ENCODE measurements at regions not wholly inside any gene's neighbourhood (a gene's known extent, or its start where the extent isn't known, plus 50 kb on each side); places are given as distances from the start of the nearest gene placed in this dataset.
"Not testable (repeated sequence)": the region's sequence is repeated elsewhere in the genome, so short reads cannot be mapped to it uniquely, and the experiment has no call there.

DNA sequence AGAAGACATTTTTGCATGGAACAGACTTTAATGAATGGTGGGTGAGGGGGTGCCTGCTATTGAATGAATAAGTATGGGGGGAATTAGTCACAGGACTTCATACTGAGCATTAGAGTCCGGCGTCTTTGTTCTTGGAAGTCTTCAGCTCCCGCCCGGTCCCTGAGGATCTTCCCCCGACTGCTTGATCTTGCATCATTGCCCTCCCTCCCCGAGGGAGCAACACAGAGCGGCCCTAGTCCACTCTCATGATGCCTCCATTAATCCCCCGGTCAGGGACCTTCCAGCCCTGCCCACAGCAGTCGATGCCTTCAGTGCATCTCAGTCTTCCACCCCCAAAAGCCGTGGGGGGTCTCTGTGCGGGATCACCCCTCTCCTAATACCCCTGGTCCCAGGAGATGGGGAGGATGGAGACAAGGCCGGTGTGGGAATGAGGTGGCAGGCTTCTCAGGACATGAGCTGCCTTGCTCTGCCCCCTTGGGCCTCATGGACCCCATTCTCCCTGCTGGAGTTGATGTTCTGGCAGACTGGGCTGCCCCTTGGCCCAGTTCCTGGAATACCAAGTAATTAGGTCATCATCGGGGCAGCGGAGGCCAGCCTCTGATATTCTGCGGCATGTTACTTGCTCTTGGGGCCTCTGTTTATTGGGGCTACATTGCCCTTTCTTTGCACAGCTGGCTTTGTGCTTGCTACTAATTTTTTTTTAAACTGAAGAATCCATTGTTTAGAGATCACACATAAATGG, 110.5 kb upstream of the PLGLB2 start:
- not testable (repeated sequence) for H3K79me2 ChIP-seq (ENCODE audit: insufficient read depth, low read depth); H3K9ac ChIP-seq; H3K27ac ChIP-seq; H3K27me3 ChIP-seq (ENCODE audit: insufficient read depth, low read depth); H4K20me1 ChIP-seq (ENCODE audit: insufficient read depth); H3K4me2 ChIP-seq; H2AFZ ChIP-seq (ENCODE audit: low read depth); H3K36me3 ChIP-seq (ENCODE audit: insufficient read depth); H3K4me1 ChIP-seq (ENCODE audit: low read depth, poor library complexity, severe bottlenecking); H3K4me3 ChIP-seq (IDR thresholded peaks at IDR 0.05; ENCODE audit: insufficient read depth, low read depth, low read length)

DNA sequence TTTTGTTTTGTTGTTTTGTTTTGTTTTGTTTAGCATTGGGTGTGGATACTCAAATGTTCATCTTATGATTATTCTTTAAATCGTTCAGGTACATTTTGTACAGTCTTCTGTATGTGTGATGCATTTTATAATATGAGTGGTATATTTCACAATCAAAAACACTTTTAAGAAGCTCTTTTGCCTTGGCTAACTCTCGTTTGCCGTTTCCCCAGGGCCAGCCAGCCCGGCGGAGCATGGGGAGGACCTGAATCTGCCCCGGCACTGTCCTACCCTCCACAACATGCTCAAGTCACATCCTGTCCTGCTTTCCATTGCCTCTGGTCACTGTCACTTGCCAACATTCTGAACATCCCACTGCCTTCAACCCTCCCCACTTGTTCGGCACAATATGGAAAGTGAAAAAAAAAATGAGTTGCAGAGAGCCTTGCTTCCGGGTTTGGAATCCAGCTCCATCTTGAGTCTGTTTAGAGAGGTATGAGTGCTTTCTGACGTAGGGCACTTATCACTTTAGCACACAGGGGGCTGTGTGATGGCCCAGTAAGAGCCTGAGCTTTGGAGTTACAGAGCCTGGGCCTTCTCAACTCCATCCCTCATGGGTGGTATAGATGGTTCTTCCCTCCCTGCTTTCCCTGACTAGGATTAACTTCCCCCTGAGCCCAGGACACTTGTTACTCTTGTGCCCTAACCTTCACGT, 109.6 kb upstream of the PLGLB2 start:
- H4K20me1 ChIP-seq (ENCODE audit: insufficient read depth); H3K4me3 ChIP-seq (IDR thresholded peaks at IDR 0.05; ENCODE audit: insufficient read depth, low read depth, low read length); H3K27ac ChIP-seq; H3K27me3 ChIP-seq (ENCODE audit: insufficient read depth, low read depth); H3K79me2 ChIP-seq (ENCODE audit: insufficient read depth, low read depth); H3K4me1 ChIP-seq (ENCODE audit: low read depth, poor library complexity, severe bottlenecking); H3K4me2 ChIP-seq; H2AFZ ChIP-seq (ENCODE audit: low read depth); H3K36me3 ChIP-seq (ENCODE audit: insufficient read depth); H3K9ac ChIP-seq: not testable (repeated sequence)

DNA sequence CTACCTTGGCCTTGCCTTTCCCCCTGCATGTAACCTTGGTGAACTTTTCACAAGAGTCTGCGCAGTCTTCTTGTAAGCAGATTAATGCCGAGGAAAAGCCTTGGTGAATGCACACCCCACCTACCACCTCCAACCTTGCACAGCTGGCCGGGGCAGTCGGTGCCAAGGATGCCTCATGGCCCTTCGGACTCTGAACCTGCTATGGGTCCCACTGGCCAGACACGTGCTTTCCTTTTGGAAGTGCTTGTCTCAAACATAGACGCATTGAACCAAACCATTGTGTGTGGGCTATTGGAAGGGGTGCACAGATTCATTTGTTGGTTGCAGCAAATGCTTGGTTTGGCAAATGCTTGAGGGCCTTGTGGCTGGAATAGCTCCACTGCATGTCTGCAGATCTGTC, 109.0 kb upstream of the PLGLB2 start:
- H3K4me3 ChIP-seq (IDR thresholded peaks at IDR 0.05; ENCODE audit: insufficient read depth, low read depth, low read length); H4K20me1 ChIP-seq (ENCODE audit: insufficient read depth); H3K36me3 ChIP-seq (ENCODE audit: insufficient read depth); H3K4me1 ChIP-seq (ENCODE audit: low read depth, poor library complexity, severe bottlenecking); H3K9ac ChIP-seq; H3K27ac ChIP-seq; H3K79me2 ChIP-seq (ENCODE audit: insufficient read depth, low read depth); H2AFZ ChIP-seq (ENCODE audit: low read depth); H3K27me3 ChIP-seq (ENCODE audit: insufficient read depth, low read depth); H3K4me2 ChIP-seq: not testable (repeated sequence)

DNA sequence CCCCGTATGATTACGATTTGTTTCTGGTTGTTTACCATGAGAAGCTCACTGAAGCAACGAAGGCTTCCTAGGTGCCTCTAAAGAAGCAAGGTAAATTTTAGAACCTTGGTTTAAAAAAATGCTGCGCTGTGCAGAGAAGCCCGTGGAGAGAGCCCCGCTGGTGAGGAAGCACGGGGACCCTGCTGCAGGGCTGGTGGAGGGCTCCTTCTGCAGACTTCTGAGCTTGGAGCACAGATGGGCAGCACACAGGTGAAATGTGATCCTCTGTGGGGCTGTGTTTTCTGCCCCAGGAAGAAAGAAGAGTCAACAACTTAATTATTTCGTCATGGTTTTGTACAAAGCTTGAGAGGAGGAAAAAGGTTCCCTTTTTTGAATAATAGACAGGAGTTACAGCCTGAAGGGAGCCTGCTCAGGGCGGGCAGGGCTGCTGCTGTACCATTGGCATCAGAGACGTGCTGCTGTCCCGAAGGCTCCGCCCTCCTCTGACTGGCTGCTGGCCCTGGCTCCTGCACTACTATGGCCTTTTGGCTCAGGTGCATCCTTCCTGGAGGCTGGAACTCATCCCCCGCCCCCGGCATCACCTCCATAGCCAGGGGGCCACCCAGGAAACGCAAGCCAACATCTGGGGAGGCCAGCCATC, 108.0 kb upstream of the PLGLB2 start:
- not testable (repeated sequence) for H3K79me2 ChIP-seq (ENCODE audit: insufficient read depth, low read depth); H3K36me3 ChIP-seq (ENCODE audit: insufficient read depth); H3K4me1 ChIP-seq (ENCODE audit: low read depth, poor library complexity, severe bottlenecking); H2AFZ ChIP-seq (ENCODE audit: low read depth); H3K9ac ChIP-seq; H3K4me3 ChIP-seq (IDR thresholded peaks at IDR 0.05; ENCODE audit: insufficient read depth, low read depth, low read length); H4K20me1 ChIP-seq (ENCODE audit: insufficient read depth); H3K27ac ChIP-seq; H3K4me2 ChIP-seq; H3K27me3 ChIP-seq (ENCODE audit: insufficient read depth, low read depth)

DNA sequence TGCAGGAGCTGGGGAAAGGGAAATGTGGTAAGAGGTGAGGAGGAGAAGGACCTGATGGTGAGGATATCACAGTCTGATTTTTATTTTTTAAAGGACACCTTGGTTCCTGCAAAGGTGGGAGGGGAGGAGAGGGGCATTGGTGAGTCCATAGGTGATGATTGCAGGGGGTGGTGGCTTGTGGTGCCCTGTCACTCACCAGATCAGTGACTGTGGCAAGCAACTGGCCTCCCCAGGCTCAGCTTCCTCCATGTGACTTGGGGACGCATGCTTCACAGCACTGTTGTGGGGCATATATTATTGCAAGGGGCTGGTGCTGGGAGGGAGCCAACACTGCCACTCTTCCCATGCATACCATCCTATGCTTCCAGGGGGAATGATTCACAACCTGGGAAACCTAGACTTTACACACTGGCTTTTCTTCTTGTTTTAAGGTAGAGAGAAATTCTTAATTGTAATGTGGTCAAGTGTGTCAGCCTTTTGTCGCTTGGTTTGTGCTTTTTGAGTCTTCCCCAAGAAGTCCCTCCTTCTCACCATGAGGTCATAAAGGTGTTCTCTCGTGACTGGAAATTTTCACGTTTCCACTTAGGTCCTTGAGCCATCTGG, 106.8 kb upstream of the PLGLB2 start:
- not testable (repeated sequence) for H3K27me3 ChIP-seq (ENCODE audit: insufficient read depth, low read depth); H3K79me2 ChIP-seq (ENCODE audit: insufficient read depth, low read depth); H3K4me2 ChIP-seq; H3K9ac ChIP-seq; H3K27ac ChIP-seq; H3K4me1 ChIP-seq (ENCODE audit: low read depth, poor library complexity, severe bottlenecking); H2AFZ ChIP-seq (ENCODE audit: low read depth); H4K20me1 ChIP-seq (ENCODE audit: insufficient read depth); H3K36me3 ChIP-seq (ENCODE audit: insufficient read depth); H3K4me3 ChIP-seq (IDR thresholded peaks at IDR 0.05; ENCODE audit: insufficient read depth, low read depth, low read length)

DNA sequence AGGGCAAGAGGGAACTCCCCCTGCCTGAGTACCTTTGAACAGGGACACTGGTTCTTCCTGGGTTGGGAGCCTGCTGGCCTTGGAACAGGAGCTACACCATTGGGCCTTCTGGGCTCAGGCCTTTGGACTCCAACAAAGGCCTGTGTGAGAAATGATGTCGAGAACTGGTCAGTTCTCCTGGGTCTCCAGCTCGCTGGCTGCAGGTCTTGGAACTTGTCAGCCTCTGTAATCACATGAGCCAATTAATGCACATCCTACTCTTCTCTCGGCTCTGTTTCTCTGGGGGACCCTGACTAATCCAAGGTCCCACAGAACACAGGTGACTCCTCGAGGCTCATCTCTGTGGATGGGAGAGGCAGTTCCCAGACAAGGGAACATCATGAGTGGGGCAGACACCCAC, 104.7 kb upstream of the PLGLB2 start:
- H3K9ac ChIP-seq; H3K4me2 ChIP-seq; H4K20me1 ChIP-seq (ENCODE audit: insufficient read depth); H3K27me3 ChIP-seq (ENCODE audit: insufficient read depth, low read depth); H3K4me1 ChIP-seq (ENCODE audit: low read depth, poor library complexity, severe bottlenecking); H3K4me3 ChIP-seq (IDR thresholded peaks at IDR 0.05; ENCODE audit: insufficient read depth, low read depth, low read length); H3K36me3 ChIP-seq (ENCODE audit: insufficient read depth); H3K79me2 ChIP-seq (ENCODE audit: insufficient read depth, low read depth); H3K27ac ChIP-seq; H2AFZ ChIP-seq (ENCODE audit: low read depth): not testable (repeated sequence)

DNA sequence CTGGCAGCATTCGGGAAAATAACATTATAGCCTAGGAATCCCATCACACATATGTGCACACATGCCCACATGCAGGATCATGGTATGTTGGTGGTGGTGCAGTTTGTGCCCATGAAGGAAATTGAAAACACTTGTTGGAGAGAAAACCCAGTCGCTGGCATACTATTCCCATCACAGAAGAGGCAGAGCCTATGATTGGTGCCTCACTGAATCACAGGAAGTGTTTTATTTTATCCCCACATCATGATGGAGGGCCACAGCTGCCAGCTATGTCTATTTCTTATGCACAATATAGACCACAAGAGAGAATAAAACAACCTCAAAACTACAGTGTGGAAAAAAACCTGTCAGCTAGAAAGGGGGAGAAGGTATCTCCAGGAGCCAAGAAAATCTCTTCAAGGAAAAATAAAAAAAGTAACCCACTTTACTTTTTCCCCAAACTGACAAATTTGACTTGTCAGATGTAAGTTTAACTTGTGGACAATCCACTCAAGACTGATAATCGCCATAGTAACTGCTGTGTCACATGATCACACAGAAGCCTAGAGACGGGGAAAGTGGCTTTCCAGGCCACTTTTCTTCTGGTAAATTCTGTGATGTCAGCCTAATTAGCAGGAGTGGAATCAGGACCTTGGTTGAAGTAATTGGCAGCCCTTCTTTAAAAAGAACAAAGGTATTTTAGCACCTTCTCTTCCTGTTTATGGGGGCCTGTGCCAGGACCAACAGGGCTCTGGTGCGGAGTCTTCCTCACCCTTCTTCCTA, 100.0 kb upstream of the PLGLB2 start:
- not testable (repeated sequence) for H3K27me3 ChIP-seq (ENCODE audit: insufficient read depth, low read depth); H3K27ac ChIP-seq; H4K20me1 ChIP-seq (ENCODE audit: insufficient read depth)

DNA sequence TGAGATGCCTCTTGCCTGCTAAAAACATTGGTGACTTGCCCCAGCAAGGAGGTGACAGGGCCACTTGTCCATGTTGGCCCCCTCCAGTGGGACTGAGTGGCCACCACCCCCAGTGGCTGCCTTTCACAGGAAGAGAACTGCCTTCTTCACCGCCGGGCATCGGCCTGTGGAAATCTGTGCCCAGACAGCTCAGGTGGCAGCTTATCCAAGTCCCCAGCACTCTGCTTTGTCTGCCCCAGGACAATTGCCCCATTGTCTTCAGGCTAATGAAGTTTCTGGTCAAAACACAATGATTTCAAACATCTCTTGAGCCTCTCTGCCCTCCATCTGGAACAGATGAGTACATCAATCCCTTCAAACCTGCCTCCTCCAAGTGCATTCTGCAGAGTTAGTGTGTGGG, 99.1 kb upstream of the PLGLB2 start:
- not testable (repeated sequence) for H3K79me2 ChIP-seq (ENCODE audit: insufficient read depth, low read depth); H3K9ac ChIP-seq; H3K27ac ChIP-seq; H3K4me1 ChIP-seq (ENCODE audit: low read depth, poor library complexity, severe bottlenecking); H3K4me3 ChIP-seq (IDR thresholded peaks at IDR 0.05; ENCODE audit: insufficient read depth, low read depth, low read length); H2AFZ ChIP-seq (ENCODE audit: low read depth); H3K36me3 ChIP-seq (ENCODE audit: insufficient read depth); H3K4me2 ChIP-seq; H4K20me1 ChIP-seq (ENCODE audit: insufficient read depth); H3K27me3 ChIP-seq (ENCODE audit: insufficient read depth, low read depth)

More for the DNA sequence above, 100.0 kb upstream of the PLGLB2 start:
- not testable (repeated sequence) for H3K79me2 ChIP-seq (ENCODE audit: insufficient read depth, low read depth); H3K4me3 ChIP-seq (IDR thresholded peaks at IDR 0.05; ENCODE audit: insufficient read depth, low read depth, low read length); H3K4me2 ChIP-seq; H3K4me1 ChIP-seq (ENCODE audit: low read depth, poor library complexity, severe bottlenecking); H2AFZ ChIP-seq (ENCODE audit: low read depth); H3K9ac ChIP-seq; H3K36me3 ChIP-seq (ENCODE audit: insufficient read depth)

DNA sequence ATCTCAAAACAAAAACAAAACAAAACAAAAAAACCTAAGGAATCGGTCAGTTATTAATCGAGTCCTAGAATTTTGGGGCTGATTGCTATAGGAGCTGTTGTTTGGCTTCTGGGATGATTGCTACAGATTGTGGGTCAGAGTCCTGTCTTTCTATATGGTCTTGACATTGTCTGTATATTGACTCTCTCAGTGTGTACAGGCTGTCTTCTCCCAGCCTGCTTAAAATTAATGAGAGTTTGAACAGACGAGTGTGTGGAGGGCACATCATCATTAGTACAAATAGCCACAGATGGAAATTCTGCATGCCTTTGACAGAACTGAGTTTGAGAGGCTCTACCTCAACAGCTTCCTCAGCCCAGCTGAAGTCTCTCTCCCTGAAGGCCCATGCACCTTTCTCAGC, 98.0 kb upstream of the PLGLB2 start:
- not testable (repeated sequence) for H4K20me1 ChIP-seq (ENCODE audit: insufficient read depth); H3K4me2 ChIP-seq; H3K4me1 ChIP-seq (ENCODE audit: low read depth, poor library complexity, severe bottlenecking); H3K9ac ChIP-seq; H3K27ac ChIP-seq; H3K36me3 ChIP-seq (ENCODE audit: insufficient read depth); H3K4me3 ChIP-seq (IDR thresholded peaks at IDR 0.05; ENCODE audit: insufficient read depth, low read depth, low read length); H3K27me3 ChIP-seq (ENCODE audit: insufficient read depth, low read depth); H2AFZ ChIP-seq (ENCODE audit: low read depth); H3K79me2 ChIP-seq (ENCODE audit: insufficient read depth, low read depth)
